ENCODE measurements at regions not wholly inside any gene's neighbourhood (a gene's known extent, or its start where the extent isn't known, plus 50 kb on each side); places are given as distances from the start of the nearest gene placed in this dataset.

GRCh38 chr10:2981361-2981801 is 86.0 kb upstream of the PFKP start:
- DNase-seq: no peak

- no peak for DNase-seq
Measured at GRCh38 chr10:2980791-2981360, 86.5 kb upstream of the PFKP start.

- no peak for DNase-seq
Measured at GRCh38 chr10:2980116-2980515, 87.2 kb upstream of the PFKP start.

GRCh38 chr10:2979306-2979705 is 88.0 kb upstream of the PFKP start:
- DNase-seq: no peak

GRCh38 chr10:2978574-2979273 is 88.6 kb upstream of the PFKP start:
- no peak for DNase-seq

GRCh38 chr10:2978111-2978510 is 89.2 kb upstream of the PFKP start:
- DNase-seq: peak; percentile 52

GRCh38 chr10:2974503-2975207 is 92.7 kb upstream of the PFKP start:
- DNase-seq: no peak

- DNase-seq: no peak
Measured at GRCh38 chr10:2974083-2974482, 93.3 kb upstream of the PFKP start.

- DNase-seq: no peak
Measured at GRCh38 chr10:2972810-2973209, 94.5 kb upstream of the PFKP start.

- DNase-seq: no peak
Measured at GRCh38 chr10:2972216-2972615, 95.1 kb upstream of the PFKP start.

GRCh38 chr10:2970190-2970823 is 97.0 kb upstream of the PFKP start:
- DNase-seq: no peak

GRCh38 chr10:2968401-2969058 is 98.8 kb upstream of the PFKP start:
- DNase-seq: no peak

GRCh38 chr10:2966134-2966533 is 101.2 kb upstream of the PFKP start:
- DNase-seq: no peak

- DNase-seq: no peak
Measured at GRCh38 chr10:2964632-2965296, 102.6 kb upstream of the PFKP start.

GRCh38 chr10:2963889-2964631 is 103.3 kb upstream of the PFKP start:
- DNase-seq: no peak

GRCh38 chr10:2962194-2962593 is 105.2 kb upstream of the PFKP start:
- DNase-seq: no peak

GRCh38 chr10:2958659-2959058 is 108.7 kb upstream of the PFKP start:
- no peak for DNase-seq

GRCh38 chr10:2957785-2958184 is 109.6 kb upstream of the PFKP start:
- no peak for DNase-seq

GRCh38 chr10:2955064-2955463 is 112.3 kb upstream of the PFKP start:
- no peak for DNase-seq

GRCh38 chr10:2953495-2953894 is 113.9 kb upstream of the PFKP start:
- no peak for DNase-seq
